Endodermal cell (in vitro differentiated cells): ENCODE measurements at regions not wholly inside any gene's neighbourhood (a gene's known extent, or its start where the extent isn't known, plus 50 kb on each side); places are given as distances from the start of the nearest gene placed in this dataset.
A peak's percentile ranks its signal among the peaks of the same experiment; 100 is the strongest.

ENCODE experiments used
- DNase-seq: peaks from one replicate; pipeline ENCODE4 v3.0.0-alpha.2; 2017
- H3K27ac ChIP-seq: 2 replicates; pipeline ENCODE4 v1.5.1; 2013; ENCODE audit warnings: mild to moderate bottlenecking, low read depth, low read length, moderate library complexity
- H3K27me3 ChIP-seq: 2 replicates; pipeline ENCODE4 v1.6.1; 2013; ENCODE audit warnings: mild to moderate bottlenecking, low read length, moderate library complexity; ENCODE audit not compliant: insufficient read depth, control insufficient read depth, poor library complexity, severe bottlenecking
- H3K36me3 ChIP-seq: 2 replicates; pipeline ENCODE4 v1.7.0; 2013; ENCODE audit warnings: mild to moderate bottlenecking, low read length, moderate library complexity; ENCODE audit not compliant: control insufficient read depth, insufficient read depth
- H3K4me1 ChIP-seq: one replicate; pipeline ENCODE4 v1.7.0; 2013; ENCODE audit warnings: low read length; ENCODE audit not compliant: control insufficient read depth, insufficient read depth
- H3K4me3 ChIP-seq: 2 replicates; pipeline ENCODE4 v1.5.1; 2013; ENCODE audit warnings: mild to moderate bottlenecking, low read length, moderate library complexity
- H3K9ac ChIP-seq: 2 replicates; pipeline ENCODE4 v1.6.1; 2013; ENCODE audit warnings: mild to moderate bottlenecking, low read length, moderate library complexity; ENCODE audit not compliant: poor library complexity, severe bottlenecking; ENCODE audit errors: extremely low read depth
- H3K9me3 ChIP-seq: 2 replicates; pipeline ENCODE4 v1.6.1; 2013; ENCODE audit warnings: mild to moderate bottlenecking, low read length, moderate library complexity; ENCODE audit not compliant: control insufficient read depth
- H3K27ac Mint-ChIP-seq: 2 replicates; pipeline ENCODE4 v1.8.0; 2020; ENCODE audit warnings: mixed read lengths
- H3K27me3 Mint-ChIP-seq: 2 replicates; pipeline ENCODE4 v1.8.0; 2021; ENCODE audit warnings: mild to moderate bottlenecking, mixed read lengths; ENCODE audit not compliant: insufficient read depth
- H3K36me3 Mint-ChIP-seq: 2 replicates; pipeline ENCODE4 v1.8.0; 2020; ENCODE audit warnings: low read depth, mixed read lengths
- H3K4me1 Mint-ChIP-seq: 2 replicates; pipeline ENCODE4 v1.8.0; 2020; ENCODE audit warnings: mixed read lengths
- H3K4me3 Mint-ChIP-seq: 2 replicates; pipeline ENCODE4 v1.8.0; 2020; ENCODE audit warnings: mild to moderate bottlenecking, moderate library complexity, mixed read lengths
- H3K9me3 Mint-ChIP-seq: 2 replicates; pipeline ENCODE4 v1.8.0; 2020; ENCODE audit warnings: mild to moderate bottlenecking, mixed read lengths
- CTCF ChIP-seq: fragments of 200-600 bp; sonication (generic); conservative IDR thresholded peaks from 2 replicates; pipeline ENCODE4 v1.5.0; 2021; ENCODE audit warnings: antibody characterized with exemption, mild to moderate bottlenecking
- WGBS, 2 experiments: methylation state at CpG; one replicate each; pipeline versions ENCODE4 v1.1.5 to v1.1.7; 2013; ENCODE audit warnings: missing lambda C conversion rate in 2 of 2, mixed read lengths in 1 of 2; ENCODE audit not compliant: insufficient coverage in 1 of 2, insufficient read length in 1 of 2; 5-methylcytosine and 5-hydroxymethylcytosine counted together

- no peak for TF ChIP-seq CTCF
- no peak overlapping the region for H3K27ac ChIP-seq
- no peaks in the 10 kb centered on the region for H3K9me3 ChIP-seq
- no peak overlapping the region for H3K9ac ChIP-seq
- no peaks in the 10 kb centered on the region for H3K36me3 Mint-ChIP-seq
- WGBS, 2 experiments: 84 to 92% methylated on average over 3 of the region's 3 CpGs
- no peaks in the 10 kb centered on the region for H3K36me3 ChIP-seq
- peaks cover 13% of the 10 kb centered on the region for H3K4me1 ChIP-seq
- H3K4me3 Mint-ChIP-seq: no peak overlapping the region
- no peak overlapping the region for H3K4me3 ChIP-seq
- no peaks in the 10 kb centered on the region for H3K27me3 ChIP-seq
- peaks cover 49% of the 10 kb centered on the region for H3K4me1 Mint-ChIP-seq
- DNase-seq: no peak
- peaks cover 4% of the 10 kb centered on the region for H3K27me3 Mint-ChIP-seq
- no peak overlapping the region for H3K27ac Mint-ChIP-seq
- no peaks in the 10 kb centered on the region for H3K9me3 Mint-ChIP-seq
These were observed 335.8 kb downstream of the NR2F1-AS1 start for GRCh38 chr5:93245226-93245625.

- Mint-ChIP-seq H3K27me3 (peaks cover 3% of the 10 kb centered on the region), H3K4me3 (no peak overlapping the region), H3K36me3 (no peaks in the 10 kb centered on the region), H3K9me3 (no peaks in the 10 kb centered on the region), H3K27ac (peak overlapping the region; percentile 37), H3K4me1 (peaks cover 49% of the 10 kb centered on the region)
- Histone ChIP-seq H3K27ac (no peak overlapping the region), H3K9me3 (no peaks in the 10 kb centered on the region), H3K36me3 (no peaks in the 10 kb centered on the region), H3K4me1 (peaks cover 13% of the 10 kb centered on the region), H3K9ac (no peak overlapping the region), H3K27me3 (no peaks in the 10 kb centered on the region), H3K4me3 (no peak overlapping the region)
- no peak for DNase-seq
- 96% methylated on average over 1 of the region's 1 CpG; no CpG with 5 or more reads in 1 of the 2 experiments for WGBS, 2 experiments
- no peak for TF ChIP-seq CTCF
These were observed 337.5 kb downstream of the NR2F1-AS1 start for GRCh38 chr5:93243481-93243880.

DNA sequence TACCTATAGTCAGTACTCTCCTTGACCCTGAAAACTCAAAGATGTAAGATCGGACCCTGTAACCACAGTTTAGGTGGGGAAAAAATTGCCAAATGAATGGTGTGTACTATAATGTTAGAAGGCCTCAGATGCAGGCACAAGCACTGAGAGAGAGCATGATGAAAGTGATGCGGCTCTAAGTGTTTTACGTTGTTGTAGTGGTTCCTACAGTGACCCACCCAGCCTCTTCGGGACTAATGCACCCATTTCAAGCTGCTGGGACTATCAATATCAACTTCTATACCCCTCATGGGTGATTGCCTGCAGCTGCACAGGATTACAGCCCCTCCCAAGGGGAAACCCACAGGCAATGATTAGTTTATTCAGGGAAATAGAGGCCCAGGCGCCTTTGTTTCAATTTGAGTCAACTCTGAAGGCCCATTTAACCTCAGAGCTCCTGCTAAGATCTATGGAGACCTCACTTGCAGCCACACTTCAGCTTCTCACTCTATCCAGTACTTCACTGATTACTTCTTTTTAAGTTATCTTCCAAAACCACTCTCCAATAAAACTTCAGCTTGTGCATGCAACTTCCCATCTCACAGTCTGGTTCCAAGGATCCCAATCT, 340.7 kb downstream of the NR2F1-AS1 start:
- no peaks in the 10 kb centered on the region for H3K9me3 Mint-ChIP-seq
- H3K4me1 ChIP-seq: peaks cover 8% of the 10 kb centered on the region
- H3K4me3 Mint-ChIP-seq: no peak overlapping the region
- no peak overlapping the region for H3K27ac Mint-ChIP-seq
- no peaks in the 10 kb centered on the region for H3K27me3 ChIP-seq
- H3K9ac ChIP-seq: no peak overlapping the region
- H3K36me3 Mint-ChIP-seq: no peaks in the 10 kb centered on the region
- H3K36me3 ChIP-seq: no peaks in the 10 kb centered on the region
- WGBS, 2 experiments: 90 to 100% methylated on average over 4 to 5 of the region's 5 CpGs
- H3K27me3 Mint-ChIP-seq: peaks cover 3% of the 10 kb centered on the region
- no peak overlapping the region for H3K27ac ChIP-seq
- no peak for TF ChIP-seq CTCF
- DNase-seq: no peak
- peaks cover 27% of the 10 kb centered on the region for H3K4me1 Mint-ChIP-seq
- no peak overlapping the region for H3K4me3 ChIP-seq
- H3K9me3 ChIP-seq: no peaks in the 10 kb centered on the region
